Gastrocnemius medialis (tissue), 4 donors: ENCODE measurements at regions not wholly inside any gene's neighbourhood (a gene's known extent, or its start where the extent isn't known, plus 50 kb on each side); places are given as distances from the start of the nearest gene placed in this dataset.

Source experiments
- CTCF ChIP-seq, 5 experiments: fragments of 450-650 bp in 3 of 5; fragments of 200-600 bp in 2 of 5; sonication (generic) in 2 of 5; IDR thresholded peaks in 4 of 5; conservative IDR thresholded peaks in 1 of 5; 1 replicate in 4 of 5; 2 replicates in 1 of 5; pipeline ENCODE4 v1.5.1; 2016 to 2019; ENCODE audit warnings: antibody characterized with exemption in 5 of 5, mild to moderate bottlenecking in 3 of 5, moderate library complexity in 3 of 5
- POLR2A ChIP-seq, 2 donors: fragments of 450-650 bp; IDR thresholded peaks; one replicate each; pipeline ENCODE4 v1.6.1; 2017; ENCODE audit warnings: antibody characterized with exemption in 2 of 2, mild to moderate bottlenecking in 2 of 2, moderate library complexity in 2 of 2

GRCh38 chr1:206415942-206416341 lies 54.3 kb upstream of the IKBKE start:
- TF ChIP-seq POLR2A (IDR thresholded peaks at IDR 0.05) (no peak), CTCF (IDR thresholded peaks at IDR 0.05 in 4 of 5, conservative IDR thresholded peaks at IDR 0.05 in 1 of 5) (no peak)
